ENCODE measurements at regions not wholly inside any gene's neighbourhood (a gene's known extent, or its start where the extent isn't known, plus 50 kb on each side); places are given as distances from the start of the nearest gene placed in this dataset.

DNA sequence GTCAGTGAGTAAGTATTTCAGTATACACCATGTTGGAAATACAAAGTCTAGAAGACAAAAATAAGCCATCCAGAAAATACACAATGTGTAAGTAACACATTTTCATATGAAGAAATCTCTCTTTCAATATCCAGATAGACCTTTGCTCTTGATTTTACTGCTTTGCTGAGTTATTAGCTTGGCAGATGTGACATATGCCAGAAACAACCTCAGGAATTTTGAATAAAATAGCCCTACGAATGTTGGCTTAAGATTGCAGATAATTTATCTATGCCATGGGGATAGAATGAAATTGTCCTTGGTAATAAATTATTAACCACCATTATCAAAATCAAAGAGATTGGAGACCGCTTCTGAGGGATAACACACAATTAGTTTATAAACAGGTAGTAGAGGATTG lies 1036.9 kb upstream of the EPHA7 start:
- no peak for DNase-seq (ENCODE audit: low spot score in 2 of 2)
- no peaks in the 10 kb centered on the region for H3K27me3 ChIP-seq
- H3K4me3 ChIP-seq: no peak overlapping the region
- H3K9me3 ChIP-seq: no peaks in the 10 kb centered on the region
- no peaks in the 10 kb centered on the region for H3K4me1 ChIP-seq
- H3K36me3 ChIP-seq: no peaks in the 10 kb centered on the region
- intact Hi-C loops (cut with DNase I): no loop called here
- no peak overlapping the region for H3K27ac ChIP-seq
- TF ChIP-seq, protein P1, sequence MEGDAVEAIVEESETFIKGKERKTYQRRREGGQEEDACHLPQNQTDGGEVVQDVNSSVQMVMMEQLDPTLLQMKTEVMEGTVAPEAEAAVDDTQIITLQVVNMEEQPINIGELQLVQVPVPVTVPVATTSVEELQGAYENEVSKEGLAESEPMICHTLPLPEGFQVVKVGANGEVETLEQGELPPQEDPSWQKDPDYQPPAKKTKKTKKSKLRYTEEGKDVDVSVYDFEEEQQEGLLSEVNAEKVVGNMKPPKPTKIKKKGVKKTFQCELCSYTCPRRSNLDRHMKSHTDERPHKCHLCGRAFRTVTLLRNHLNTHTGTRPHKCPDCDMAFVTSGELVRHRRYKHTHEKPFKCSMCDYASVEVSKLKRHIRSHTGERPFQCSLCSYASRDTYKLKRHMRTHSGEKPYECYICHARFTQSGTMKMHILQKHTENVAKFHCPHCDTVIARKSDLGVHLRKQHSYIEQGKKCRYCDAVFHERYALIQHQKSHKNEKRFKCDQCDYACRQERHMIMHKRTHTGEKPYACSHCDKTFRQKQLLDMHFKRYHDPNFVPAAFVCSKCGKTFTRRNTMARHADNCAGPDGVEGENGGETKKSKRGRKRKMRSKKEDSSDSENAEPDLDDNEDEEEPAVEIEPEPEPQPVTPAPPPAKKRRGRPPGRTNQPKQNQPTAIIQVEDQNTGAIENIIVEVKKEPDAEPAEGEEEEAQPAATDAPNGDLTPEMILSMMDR (IDR thresholded peaks at IDR 0.05): no peak

DNA sequence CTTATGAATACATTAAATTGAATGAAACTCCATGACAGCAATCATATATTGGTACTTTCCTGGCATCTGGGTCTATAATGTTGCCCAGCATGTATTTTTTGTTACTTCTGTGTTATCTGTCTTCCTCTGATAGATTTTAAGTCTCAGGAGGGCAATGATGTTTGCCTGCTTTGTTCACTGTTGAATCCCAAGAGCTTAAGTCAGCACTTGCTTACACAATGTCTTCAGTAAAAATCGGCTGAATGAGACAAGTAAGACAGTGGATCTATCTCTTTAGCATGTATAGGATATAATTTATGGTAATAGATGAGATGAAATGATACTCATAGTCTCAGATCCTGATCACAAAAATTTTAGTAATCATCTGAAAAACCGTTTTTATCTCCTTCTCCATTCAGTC lies 1034.9 kb upstream of the EPHA7 start:
- TF ChIP-seq, protein P1 (IDR thresholded peaks at IDR 0.05): no peak
- intact Hi-C loops (cut with DNase I): no loop called here
- DNase-seq (ENCODE audit: low spot score in 2 of 2): no peak
- Histone ChIP-seq H3K4me1 (no peaks in the 10 kb centered on the region), H3K9me3 (no peaks in the 10 kb centered on the region), H3K36me3 (no peaks in the 10 kb centered on the region), H3K27me3 (no peaks in the 10 kb centered on the region), H3K4me3 (no peak overlapping the region), H3K27ac (no peak overlapping the region)

DNA sequence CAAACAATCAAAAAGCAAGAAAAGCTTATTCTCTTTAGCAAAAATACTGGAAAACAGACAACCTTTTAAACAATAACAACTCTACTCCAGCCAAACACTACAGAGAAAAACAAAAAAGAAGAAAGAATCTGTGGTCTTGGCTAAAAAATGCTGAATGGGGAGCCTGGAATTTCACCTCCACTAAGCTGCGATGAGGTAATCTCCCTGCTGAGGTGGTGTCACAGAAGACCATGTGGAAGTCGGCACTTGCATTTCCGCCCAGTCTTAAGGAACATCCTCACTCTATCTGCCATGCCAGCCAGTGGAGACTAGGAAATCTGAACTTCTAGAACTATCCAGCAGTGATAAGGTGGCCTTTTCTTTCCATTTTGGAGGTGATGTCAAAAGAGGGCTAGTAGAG lies 1026.8 kb upstream of the EPHA7 start:
- Histone ChIP-seq H3K4me3 (no peak overlapping the region), H3K4me1 (no peaks in the 10 kb centered on the region), H3K27ac (no peak overlapping the region), H3K36me3 (no peaks in the 10 kb centered on the region), H3K9me3 (no peaks in the 10 kb centered on the region), H3K27me3 (no peaks in the 10 kb centered on the region)
- DNase-seq (ENCODE audit: low spot score in 2 of 2): no peak
- intact Hi-C loops (cut with DNase I): no loop called here
- TF ChIP-seq, protein P1 (IDR thresholded peaks at IDR 0.05): no peak

DNA sequence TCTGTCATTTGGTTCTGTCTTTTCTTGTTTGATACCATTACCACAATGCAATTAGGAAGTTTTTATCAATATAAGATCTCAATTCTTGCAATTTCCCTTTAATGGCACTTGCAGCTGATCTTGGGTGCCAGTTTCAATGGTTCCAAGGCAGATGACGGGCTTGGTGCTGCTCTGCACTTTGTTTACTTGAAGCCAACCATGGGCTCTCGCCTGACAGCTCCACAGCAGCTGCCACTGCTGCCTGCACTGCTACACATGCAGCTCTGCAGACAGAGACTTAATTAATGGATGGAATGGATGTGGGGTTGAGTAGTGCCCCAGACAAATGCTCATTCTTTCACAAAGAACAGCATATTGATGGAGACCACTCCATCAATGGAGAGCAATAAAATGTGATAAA lies 1024.3 kb upstream of the EPHA7 start:
- H3K27ac ChIP-seq: no peak overlapping the region
- intact Hi-C loops (cut with DNase I): no loop called here
- no peaks in the 10 kb centered on the region for H3K4me1 ChIP-seq
- no peaks in the 10 kb centered on the region for H3K9me3 ChIP-seq
- H3K27me3 ChIP-seq: no peaks in the 10 kb centered on the region
- DNase-seq (ENCODE audit: low spot score in 2 of 2): no peak
- H3K36me3 ChIP-seq: no peaks in the 10 kb centered on the region
- H3K4me3 ChIP-seq: no peak overlapping the region
- TF ChIP-seq, protein P1 (IDR thresholded peaks at IDR 0.05): no peak

DNA sequence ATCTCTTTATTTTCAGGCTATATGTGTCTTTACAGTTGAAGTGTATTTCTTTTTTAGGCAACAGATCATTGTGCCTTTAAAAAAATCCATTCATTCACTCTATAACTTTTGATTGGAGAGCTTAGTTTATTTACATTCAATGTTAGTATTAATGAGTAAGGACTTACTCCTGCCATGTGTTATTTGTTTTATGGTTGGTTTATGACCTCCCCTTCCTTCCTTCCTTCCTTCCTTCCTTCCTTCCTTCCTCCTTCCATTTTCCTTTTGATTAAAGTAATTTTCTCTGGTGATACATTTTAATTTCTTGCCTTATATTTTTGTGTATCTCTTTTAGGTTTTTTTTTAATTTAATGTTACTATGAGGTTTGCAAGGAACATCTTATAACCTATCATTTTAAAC lies 1005.3 kb upstream of the EPHA7 start:
- TF ChIP-seq, protein P1 (IDR thresholded peaks at IDR 0.05): no peak
- no peak for DNase-seq (ENCODE audit: low spot score in 2 of 2)
- no peaks in the 10 kb centered on the region for H3K9me3 ChIP-seq
- no peak overlapping the region for H3K4me3 ChIP-seq
- no peaks in the 10 kb centered on the region for H3K27me3 ChIP-seq
- H3K27ac ChIP-seq: no peak overlapping the region
- H3K4me1 ChIP-seq: no peaks in the 10 kb centered on the region
- intact Hi-C loops (cut with DNase I): no loop called here
- no peaks in the 10 kb centered on the region for H3K36me3 ChIP-seq

DNA sequence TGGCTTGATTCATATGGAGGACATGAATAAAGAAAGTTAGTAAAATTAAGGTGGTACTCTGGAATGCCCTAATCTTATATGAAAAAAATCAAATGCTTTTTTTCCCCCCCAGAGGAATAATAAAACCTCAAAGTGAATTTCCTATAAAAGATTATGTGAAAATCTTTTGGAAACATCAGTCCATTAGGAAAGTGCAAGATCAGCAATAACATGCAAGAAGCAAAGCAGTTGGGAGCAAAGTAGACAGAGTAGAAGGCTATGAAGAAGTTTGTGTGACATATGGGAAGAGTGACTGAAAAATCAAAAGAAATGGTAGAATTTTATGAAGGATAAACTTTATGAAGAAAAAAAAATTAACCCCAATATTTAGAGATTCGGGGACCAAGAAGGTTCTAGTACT lies 998.0 kb upstream of the EPHA7 start:
- DNase-seq (ENCODE audit: low spot score in 2 of 2): no peak
- Histone ChIP-seq H3K27me3 (no peaks in the 10 kb centered on the region), H3K4me1 (no peaks in the 10 kb centered on the region), H3K9me3 (no peaks in the 10 kb centered on the region), H3K4me3 (no peak overlapping the region), H3K36me3 (no peaks in the 10 kb centered on the region), H3K27ac (no peak overlapping the region)
- TF ChIP-seq, protein P1 (IDR thresholded peaks at IDR 0.05): no peak
- intact Hi-C loops (cut with DNase I): no loop called here

All from ascending aorta (tissue), 2 donors.